H1 (cell line): ENCODE measurements at regions not wholly inside any gene's neighbourhood (a gene's known extent, or its start where the extent isn't known, plus 50 kb on each side); places are given as distances from the start of the nearest gene placed in this dataset.

ENCODE experiments used
- CTCF ChIA-PET: fragments of 300-600 bp; sonication (Branson Sonifier 250); formaldehyde crosslinking; loops from one replicate; lab custom pipeline; 2021; ENCODE audit not compliant: partially characterized antibody; lab: Charles Lee
- POLR2A ChIA-PET: fragments of 300-600 bp; sonication (Branson Sonifier 250); formaldehyde crosslinking; loops from one replicate; lab custom pipeline; 2021; ENCODE audit warnings: inconsistent platforms; ENCODE audit not compliant: partially characterized antibody; lab: Charles Lee
- DNase-seq, 2 experiments: peaks; one replicate each; pipeline versions ENCODE4 v3.0.0 to v3.0.0-alpha.2; 2010 to 2022; ENCODE audit warnings: low spot score in 2 of 2, low read depth in 1 of 2, mixed read lengths in 1 of 2
- FAIRE-seq: peaks from 2 replicates; lab custom pipeline; 2011; peaks lifted over from hg19 to GRCh38; lab: Jason Lieb, UNC
- H2AFZ ChIP-seq: 2 replicates; pipeline ENCODE4 v1.8.1; 2012; ENCODE audit warnings: low read length, inconsistent platforms
- H2AK5ac ChIP-seq: 2 replicates; pipeline ENCODE4 v1.6.1; 2013; ENCODE audit warnings: low read depth, low read length
- H2BK120ac ChIP-seq: replicated peaks from 2 replicates; pipeline ENCODE3; 2013; ENCODE audit warnings: low read depth, low read length, inconsistent platforms
- H2BK12ac ChIP-seq: 2 replicates; pipeline ENCODE4 v1.6.1; 2013; ENCODE audit warnings: low read depth, low read length
- H2BK15ac ChIP-seq: 2 replicates; pipeline ENCODE4 v1.6.1; 2013; ENCODE audit warnings: low read length
- H2BK20ac ChIP-seq: 2 replicates; pipeline ENCODE4 v1.6.1; 2013; ENCODE audit warnings: low read length
- H2BK5ac ChIP-seq: 2 replicates; pipeline ENCODE4 v1.6.1; 2013; ENCODE audit warnings: low read depth, low read length
- H3K14ac ChIP-seq: 2 replicates; pipeline ENCODE4 v1.6.1; 2013; ENCODE audit warnings: inconsistent platforms; ENCODE audit not compliant: insufficient read length
- H3K18ac ChIP-seq: 2 replicates; pipeline ENCODE4 v1.6.1; 2013; ENCODE audit warnings: low read length; ENCODE audit errors: extremely low read depth
- H3K23ac ChIP-seq: 2 replicates; pipeline ENCODE4 v1.6.1; 2013; ENCODE audit warnings: inconsistent platforms; ENCODE audit not compliant: insufficient read length
- H3K23me2 ChIP-seq: 2 replicates; pipeline ENCODE4 v1.6.1; 2013; ENCODE audit warnings: low read depth, low read length
- H3K27ac ChIP-seq: 2 replicates; pipeline ENCODE4 v1.6.1; 2011; ENCODE audit warnings: low read depth, low read length, inconsistent platforms
- H3K27me3 ChIP-seq, 4 experiments: replicated peaks in 1 of 4; 1 replicate in 1 of 4; 2 replicates in 3 of 4; pipeline versions ENCODE4 v1.6.1 to v1.8.1; 2011 to 2013; ENCODE audit warnings: low read length in 3 of 4, mild to moderate bottlenecking in 3 of 4, inconsistent platforms in 2 of 4, mixed read lengths in 2 of 4, moderate library complexity in 1 of 4; ENCODE audit not compliant: control insufficient read depth in 3 of 4, insufficient read depth in 3 of 4; ENCODE audit errors: extremely low read depth in 1 of 4
- H3K36me3 ChIP-seq, 4 experiments: 2 replicates each; pipeline versions ENCODE4 v1.6.1 to v1.8.1; 2011 to 2013; ENCODE audit warnings: mild to moderate bottlenecking in 4 of 4, low read length in 3 of 4, moderate library complexity in 2 of 4, control low read depth in 1 of 4, inconsistent platforms in 1 of 4; ENCODE audit not compliant: insufficient read depth in 4 of 4, control insufficient read depth in 2 of 4
- H3K4ac ChIP-seq: replicated peaks from 2 replicates; pipeline ENCODE3; 2013; ENCODE audit warnings: low read length, low read depth, mixed read lengths, inconsistent platforms; ENCODE audit not compliant: insufficient read length
- H3K4me1 ChIP-seq, 4 experiments: replicated peaks in 1 of 4; 1 replicate in 1 of 4; 2 replicates in 3 of 4; pipeline versions ENCODE4 v1.6.1 to v1.8.1; 2011 to 2013; ENCODE audit warnings: low read length in 3 of 4, inconsistent platforms in 2 of 4, mixed read lengths in 1 of 4; ENCODE audit not compliant: insufficient read depth in 4 of 4, control insufficient read depth in 3 of 4
- H3K4me2 ChIP-seq, 2 experiments: 2 replicates each; pipeline versions ENCODE4 v1.6.1 to v1.8.1; 2011 to 2013; ENCODE audit warnings: low read depth in 2 of 2, low read length in 2 of 2, control low read depth in 1 of 2, inconsistent platforms in 1 of 2, mild to moderate bottlenecking in 1 of 2; ENCODE audit not compliant: insufficient read depth in 1 of 2
- H3K4me3 ChIP-seq, 4 experiments: fragments of 200-600, 300-600 bp in 1 of 4; sonication (generic), shearing (Covaris generic), sonication (Bioruptor Twin) in 1 of 4; 2 replicates each; pipeline versions ENCODE4 v1.5.1 to v1.8.1; 2011 to 2016; ENCODE audit warnings: low read length in 4 of 4, low read depth in 3 of 4, control low read depth in 2 of 4, inconsistent platforms in 2 of 4, mild to moderate bottlenecking in 2 of 4, mixed read lengths in 1 of 4, moderate library complexity in 1 of 4; ENCODE audit not compliant: insufficient read depth in 2 of 4; ENCODE audit errors: extremely low read depth in 1 of 4
- H3K56ac ChIP-seq: replicated peaks from 2 replicates; pipeline ENCODE3; 2013; ENCODE audit warnings: low read depth, mild to moderate bottlenecking, mixed read lengths, low read length, inconsistent platforms; ENCODE audit not compliant: insufficient read length
- H3K79me1 ChIP-seq: 2 replicates; pipeline ENCODE4 v1.6.1; 2013; ENCODE audit warnings: low read depth, low read length, control low read depth
- H3K79me2 ChIP-seq, 2 experiments: 2 replicates each; pipeline versions ENCODE4 v1.6.1 to v1.8.1; 2012 to 2013; ENCODE audit warnings: low read length in 2 of 2, mild to moderate bottlenecking in 2 of 2, inconsistent platforms in 1 of 2; ENCODE audit not compliant: insufficient read depth in 2 of 2, control insufficient read depth in 1 of 2
- H3K9ac ChIP-seq, 4 experiments: replicated peaks in 1 of 4; 1 replicate in 1 of 4; 2 replicates in 3 of 4; pipeline versions ENCODE4 v1.6.1 to v1.8.1; 2011 to 2013; ENCODE audit warnings: low read depth in 3 of 4, low read length in 3 of 4, control low read depth in 2 of 4, mild to moderate bottlenecking in 2 of 4, moderate library complexity in 2 of 4, inconsistent platforms in 1 of 4; ENCODE audit errors: extremely low read depth in 1 of 4
- H3K9me3 ChIP-seq, 2 experiments: 2 replicates each; pipeline versions ENCODE4 v1.6.1 to v1.8.1; 2012 to 2013; ENCODE audit warnings: mild to moderate bottlenecking in 2 of 2, moderate library complexity in 2 of 2, control low read depth in 1 of 2, inconsistent platforms in 1 of 2, low read depth in 1 of 2, low read length in 1 of 2, mixed read lengths in 1 of 2; ENCODE audit not compliant: insufficient read depth in 2 of 2
- H4K20me1 ChIP-seq, 2 experiments: replicated peaks in 1 of 2; 2 replicates each; pipeline versions ENCODE3 to v1.8.1; 2011 to 2013; ENCODE audit warnings: inconsistent platforms in 2 of 2, low read length in 2 of 2, mild to moderate bottlenecking in 1 of 2; ENCODE audit not compliant: insufficient read depth in 2 of 2, control insufficient read depth in 1 of 2
- H4K5ac ChIP-seq: 2 replicates; pipeline ENCODE4 v1.6.1; 2013; ENCODE audit warnings: low read length, low read depth, mixed read lengths, inconsistent platforms; ENCODE audit not compliant: insufficient read length
- H4K8ac ChIP-seq: 2 replicates; pipeline ENCODE4 v1.8.0; 2013; ENCODE audit warnings: mild to moderate bottlenecking, moderate library complexity, low read length, inconsistent platforms; ENCODE audit not compliant: insufficient read depth; ENCODE audit errors: extremely low read depth
- H4K91ac ChIP-seq: replicated peaks from 2 replicates; pipeline ENCODE3; 2013; ENCODE audit warnings: low read length, mixed read lengths, inconsistent platforms; ENCODE audit not compliant: insufficient read length
- BACH1 ChIP-seq: IDR thresholded peaks from 2 replicates; pipeline ENCODE4 v1.6.1; 2012; ENCODE audit warnings: low read length, improper control_type of control experiment
- CBX8 ChIP-seq: fragments of 300-800, 300-1000 bp; sonication (generic); IDR thresholded peaks from 2 replicates; pipeline ENCODE4 v1.7.1; 2016; ENCODE audit warnings: low read depth, low read length, borderline replicate concordance
- CHD1 ChIP-seq: IDR thresholded peaks from 2 replicates; pipeline ENCODE4 v1.6.1; 2012; ENCODE audit warnings: low read depth, low read length, improper control_type of control experiment
- CREB1 ChIP-seq: IDR thresholded peaks from 2 replicates; pipeline ENCODE4 v1.6.1; 2012; ENCODE audit warnings: inconsistent platforms
- EGR1 ChIP-seq: IDR thresholded peaks from 2 replicates; pipeline ENCODE4 v1.6.1; 2011; ENCODE audit warnings: low read depth, low read length, borderline replicate concordance
- NRF1 ChIP-seq: IDR thresholded peaks from 2 replicates; pipeline ENCODE4 v1.6.1; 2011; ENCODE audit warnings: mild to moderate bottlenecking, low read depth, low read length, improper control_type of control experiment
- POLR2A ChIP-seq, 2 experiments: IDR thresholded peaks; 1 replicate in 1 of 2; 2 replicates in 1 of 2; pipeline ENCODE4 v1.6.1; 2011; ENCODE audit warnings: low read depth in 2 of 2, low read length in 2 of 2, mild to moderate bottlenecking in 2 of 2; ENCODE audit errors: control extremely low read depth in 1 of 2
- POLR2AphosphoS5 ChIP-seq: IDR thresholded peaks from 2 replicates; pipeline ENCODE4 v1.6.1; 2011; ENCODE audit warnings: low read depth, low read length
- SIRT6 ChIP-seq: IDR thresholded peaks from one replicate; pipeline ENCODE4 v1.7.1; 2012; ENCODE audit warnings: low read length, inconsistent platforms
- TAF1 ChIP-seq: IDR thresholded peaks from 2 replicates; pipeline ENCODE4 v1.6.1; 2011; ENCODE audit warnings: mild to moderate bottlenecking, low read depth, low read length
- TBP ChIP-seq: IDR thresholded peaks from 2 replicates; pipeline ENCODE4 v1.6.1; 2011; ENCODE audit warnings: low read depth, low read length, improper control_type of control experiment
- WGBS, 2 experiments: shearing (Covaris generic) in 1 of 2; methylation state at CpG; one replicate each; pipeline versions ENCODE4 v1.1.6 to v1.1.7; 2013 to 2015; ENCODE audit warnings: low lambda C conversion rate in 2 of 2, mixed read lengths in 2 of 2, inconsistent platforms in 1 of 2, low coverage in 1 of 2, missing lambda C conversion rate in 1 of 2; ENCODE audit not compliant: insufficient replicate concordance in 2 of 2, insufficient coverage in 1 of 2, insufficient read length in 1 of 2; ENCODE audit errors: extremely low coverage in 1 of 2, missing lambda C conversion rate in 1 of 2; 5-methylcytosine and 5-hydroxymethylcytosine counted together
- TF ChIP-seq, protein P1 (sequence below): IDR thresholded peaks from 2 replicates; pipeline ENCODE4 v1.6.1; 2012; ENCODE audit warnings: low read length, inconsistent platforms
- TF ChIP-seq, protein P2 (sequence below): IDR thresholded peaks from 2 replicates; pipeline ENCODE4 v1.6.1; 2011; ENCODE audit warnings: low read depth, mild to moderate bottlenecking, low read length; ENCODE audit not compliant: insufficient read depth
- TF ChIP-seq, protein P3 (sequence below): IDR thresholded peaks from 2 replicates; pipeline ENCODE4 v1.6.1; 2011; ENCODE audit warnings: low read length, improper control_type of control experiment

DNA sequence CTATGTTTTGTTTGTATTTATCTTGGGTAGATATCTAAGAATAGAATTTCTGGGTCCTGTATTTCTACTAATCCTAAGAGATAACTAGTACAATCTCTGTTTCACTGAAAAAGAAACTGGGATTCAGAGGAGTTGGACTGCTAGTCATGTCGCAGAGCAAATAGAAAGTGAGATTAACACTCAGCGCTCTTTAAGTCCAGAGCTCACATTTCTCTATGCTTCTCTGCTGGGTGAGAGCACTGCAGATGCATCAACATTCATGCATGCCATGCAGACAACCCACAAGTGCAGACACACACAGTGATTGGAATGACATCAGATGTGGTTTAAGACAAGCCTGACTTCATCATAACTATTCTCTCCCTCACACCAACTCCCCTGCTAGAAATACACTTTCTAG, 563.8 kb downstream of the TDRD15 start:
- Histone ChIP-seq H3K4ac (no peak overlapping the region), H2BK15ac (no peak overlapping the region), H3K9me3 (no peaks in the 10 kb centered on the region), H3K4me2 (no peak overlapping the region), H2AK5ac (no peak overlapping the region), H3K23me2 (no peaks in the 10 kb centered on the region), H2BK12ac (no peak overlapping the region), H2BK5ac (no peak overlapping the region), H2BK120ac (no peak overlapping the region), H3K27ac (no peak overlapping the region), H2AFZ (no peak overlapping the region), H3K23ac (no peak overlapping the region), H3K14ac (no peak overlapping the region), H3K27me3 (no peaks in the 10 kb centered on the region), H4K8ac (no peak overlapping the region), H3K56ac (no peak overlapping the region), H3K4me1 (no peaks in the 10 kb centered on the region), H3K79me2 (no peaks in the 10 kb centered on the region), H2BK20ac (no peak overlapping the region), H4K5ac (no peak overlapping the region), H3K4me3 (no peak overlapping the region), H3K36me3 (no peaks in the 10 kb centered on the region), H3K9ac (no peak overlapping the region), H4K91ac (no peak overlapping the region), H3K79me1 (no peaks in the 10 kb centered on the region), H4K20me1 (no peaks in the 10 kb centered on the region), H3K18ac (no peak overlapping the region)
- ChIA-PET POLR2A (no interaction called here), CTCF (no interaction called here)
- DNase-seq (no peak), FAIRE-seq (no peak)
- 85% methylated on average over 2 of the region's 2 CpGs; no CpG with 5 or more reads in 1 of the 2 experiments for WGBS, 2 experiments
- TF ChIP-seq SIRT6 (no peak), CHD1 (no peak), TAF1 (no peak), CREB1 (no peak), POLR2A (IDR thresholded peaks at IDR 0.05; ENCODE audit: control extremely low read depth in 1 of 2, low read depth in 2 of 2, low read length in 2 of 2) (no peak), BACH1 (no peak), EGR1 (no peak), NRF1 (no peak), TBP (no peak), POLR2AphosphoS5 (no peak), CBX8 (no peak)
- TF ChIP-seq, protein P1, sequence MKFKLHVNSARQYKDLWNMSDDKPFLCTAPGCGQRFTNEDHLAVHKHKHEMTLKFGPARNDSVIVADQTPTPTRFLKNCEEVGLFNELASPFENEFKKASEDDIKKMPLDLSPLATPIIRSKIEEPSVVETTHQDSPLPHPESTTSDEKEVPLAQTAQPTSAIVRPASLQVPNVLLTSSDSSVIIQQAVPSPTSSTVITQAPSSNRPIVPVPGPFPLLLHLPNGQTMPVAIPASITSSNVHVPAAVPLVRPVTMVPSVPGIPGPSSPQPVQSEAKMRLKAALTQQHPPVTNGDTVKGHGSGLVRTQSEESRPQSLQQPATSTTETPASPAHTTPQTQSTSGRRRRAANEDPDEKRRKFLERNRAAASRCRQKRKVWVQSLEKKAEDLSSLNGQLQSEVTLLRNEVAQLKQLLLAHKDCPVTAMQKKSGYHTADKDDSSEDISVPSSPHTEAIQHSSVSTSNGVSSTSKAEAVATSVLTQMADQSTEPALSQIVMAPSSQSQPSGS = no peak
- TF ChIP-seq, protein P2, sequence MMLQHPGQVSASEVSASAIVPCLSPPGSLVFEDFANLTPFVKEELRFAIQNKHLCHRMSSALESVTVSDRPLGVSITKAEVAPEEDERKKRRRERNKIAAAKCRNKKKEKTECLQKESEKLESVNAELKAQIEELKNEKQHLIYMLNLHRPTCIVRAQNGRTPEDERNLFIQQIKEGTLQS = no peak
- TF ChIP-seq, protein P3, sequence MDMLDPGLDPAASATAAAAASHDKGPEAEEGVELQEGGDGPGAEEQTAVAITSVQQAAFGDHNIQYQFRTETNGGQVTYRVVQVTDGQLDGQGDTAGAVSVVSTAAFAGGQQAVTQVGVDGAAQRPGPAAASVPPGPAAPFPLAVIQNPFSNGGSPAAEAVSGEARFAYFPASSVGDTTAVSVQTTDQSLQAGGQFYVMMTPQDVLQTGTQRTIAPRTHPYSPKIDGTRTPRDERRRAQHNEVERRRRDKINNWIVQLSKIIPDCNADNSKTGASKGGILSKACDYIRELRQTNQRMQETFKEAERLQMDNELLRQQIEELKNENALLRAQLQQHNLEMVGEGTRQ = no peak
